Panc1 (cell line): ENCODE measurements at regions not wholly inside any gene's neighbourhood (a gene's known extent, or its start where the extent isn't known, plus 50 kb on each side); places are given as distances from the start of the nearest gene placed in this dataset.

Experiments used
- ATAC-seq: fragments of 200-7000 bp; cut with Tn5 transposase; 2 replicates; pipeline ENCODE4 v1.9.1; 2020; ENCODE audit warnings: mild to moderate bottlenecking, moderate library complexity
- BruUV-seq: library from RNA; stranded (reverse); fragments of 400-500 nt; replicated peaks from 2 replicates; lab custom pipeline; 2021; lab: Mats Ljungman, UMichigan
- CTCF ChIA-PET: fragments of 300-600 bp; sonication (Branson Sonifier 250); formaldehyde crosslinking; loops from one replicate; lab custom pipeline; 2022; ENCODE audit warnings: antibody characterized with exemption; lab: Charles Lee
- POLR2A ChIA-PET: fragments of 300-600 bp; sonication (Branson Sonifier 250); formaldehyde crosslinking; loops from one replicate; lab custom pipeline; 2022; ENCODE audit warnings: antibody characterized with exemption; lab: Charles Lee
- DNase-seq: peaks from one replicate; pipeline ENCODE4 v3.0.0-alpha.2; 2010; ENCODE audit warnings: low read depth, low spot score
- H3K27ac ChIP-seq: 2 replicates; pipeline ENCODE4 v1.5.1; 2011; ENCODE audit warnings: mild to moderate bottlenecking, low read length, inconsistent platforms
- H3K27me3 ChIP-seq: fragments of 200-500 bp; sonication (Bioruptor generic); 2 replicates; pipeline ENCODE4 v1.6.0; 2014; ENCODE audit warnings: low read length, inconsistent platforms; ENCODE audit not compliant: control insufficient read depth, insufficient read depth
- H3K36me3 ChIP-seq: fragments of 200-500 bp; sonication (Bioruptor generic); 2 replicates; pipeline ENCODE4 v1.5.1; 2014; ENCODE audit warnings: inconsistent platforms, mild to moderate bottlenecking, low read length, moderate library complexity; ENCODE audit not compliant: control insufficient read depth, insufficient read depth
- H3K4me1 ChIP-seq: 2 replicates; pipeline ENCODE4 v1.5.1; 2011; ENCODE audit warnings: inconsistent platforms, mild to moderate bottlenecking, low read length, moderate library complexity; ENCODE audit not compliant: control insufficient read depth, insufficient read depth
- H3K4me3 ChIP-seq, 2 experiments: 2 replicates each; pipeline ENCODE4 v1.5.1; 2011 to 2012; ENCODE audit warnings: low read depth in 2 of 2, low read length in 2 of 2, mild to moderate bottlenecking in 2 of 2, inconsistent platforms in 1 of 2, moderate library complexity in 1 of 2
- H3K9me3 ChIP-seq: fragments of 200-500 bp; sonication (Bioruptor generic); 2 replicates; pipeline ENCODE4 v1.5.1; 2014; ENCODE audit warnings: low read depth, mild to moderate bottlenecking, inconsistent platforms, low read length, moderate library complexity; ENCODE audit not compliant: control insufficient read depth, insufficient read depth
- CTCF ChIP-seq: fragments of 450-650 bp; IDR thresholded peaks from 2 replicates; pipeline ENCODE4 v1.5.1; 2017; ENCODE audit warnings: mild to moderate bottlenecking
- POLR2AphosphoS5 ChIP-seq: IDR thresholded peaks from 2 replicates; pipeline ENCODE4 v1.6.1; 2012; ENCODE audit warnings: mild to moderate bottlenecking, low read depth, low read length, moderate library complexity
- REST ChIP-seq, 2 experiments: IDR thresholded peaks; 2 replicates each; pipeline ENCODE4 v1.6.1; 2011 to 2012; ENCODE audit warnings: low read depth in 2 of 2, control low read depth in 1 of 2, low read length in 1 of 2, mild to moderate bottlenecking in 1 of 2, moderate library complexity in 1 of 2; ENCODE audit not compliant: insufficient read depth in 1 of 2
- SIN3A ChIP-seq: IDR thresholded peaks from 2 replicates; pipeline ENCODE4 v1.6.1; 2012; ENCODE audit warnings: low read depth, mild to moderate bottlenecking, low read length, moderate library complexity, borderline replicate concordance; ENCODE audit not compliant: insufficient read depth
- TCF7L2 ChIP-seq: IDR thresholded peaks from 2 replicates; pipeline ENCODE4 v1.6.1; 2011; ENCODE audit warnings: mild to moderate bottlenecking, low read depth, low read length, inconsistent platforms
- in situ Hi-C: cut with HindIII; loops from 2 replicates; pipeline ENCODE4 v1.10.0; 2016; ENCODE audit warnings: low sequenced_read_pairs, low pct_unique_long_range_greater_than_20kb
- intact Hi-C: fragments of 100-400 bp; cut with micrococcal nuclease; formaldehyde crosslinking; loops from one replicate; pipeline ENCODE4 v1.10.0; 2022; ENCODE audit not compliant: unreplicated experiment

- ATAC-seq = no peak
- POLR2A ChIA-PET = no interaction called here
Observed at GRCh38 chr9:108316066-108316465, 539.7 kb downstream of the ACTL7B start.

GRCh38 chr9:108311745-108312144, 544.0 kb downstream of the ACTL7B start:
- no peak for DNase-seq
- POLR2A ChIA-PET = no interaction called here
- Histone ChIP-seq H3K27me3 (no peaks in the 10 kb centered on the region), H3K36me3 (no peaks in the 10 kb centered on the region), H3K27ac (no peak overlapping the region), H3K4me1 (no peaks in the 10 kb centered on the region), H3K4me3 (no peak overlapping the region), H3K9me3 (no peaks in the 10 kb centered on the region)
- in situ Hi-C loops = no loop called here
- intact Hi-C loops = no loop called here
- CTCF ChIA-PET = no interaction called here
- no peak for ATAC-seq
- TF ChIP-seq TCF7L2 (no peak), REST (IDR thresholded peaks at IDR 0.05; ENCODE audit: insufficient read depth in 1 of 2, low read depth in 2 of 2, low read length in 1 of 2) (no peak), SIN3A (no peak)
- no TSS peak for BruUV-seq

More at GRCh38 chr9:108316066-108316465, 539.7 kb downstream of the ACTL7B start:
- Histone ChIP-seq H3K27ac (no peak overlapping the region), H3K27me3 (no peaks in the 10 kb centered on the region), H3K9me3 (no peaks in the 10 kb centered on the region), H3K4me3 (no peak overlapping the region), H3K36me3 (no peaks in the 10 kb centered on the region), H3K4me1 (no peaks in the 10 kb centered on the region)
- TF ChIP-seq REST (IDR thresholded peaks at IDR 0.05; ENCODE audit: insufficient read depth in 1 of 2, low read depth in 2 of 2, low read length in 1 of 2) (no peak), TCF7L2 (no peak), SIN3A (no peak), POLR2AphosphoS5 (no peak), CTCF (no peak)
- CTCF ChIA-PET = no interaction called here
- no peak for DNase-seq
- in situ Hi-C loops (no loop called here), intact Hi-C loops (no loop called here)
- no TSS peak for BruUV-seq
